Suppressor macrophage treated with lipopolysaccharide for 1 hour (primary cell): ENCODE measurements at regions not wholly inside any gene's neighbourhood (a gene's known extent, or its start where the extent isn't known, plus 50 kb on each side); places are given as distances from the start of the nearest gene placed in this dataset.
"Not testable (repeated sequence)": the region's sequence is repeated elsewhere in the genome, so short reads cannot be mapped to it uniquely, and the experiment has no call there.

ENCODE experiments used
- DNase-seq, 3 donors: peaks; one replicate each; pipeline ENCODE4 v3.0.0-alpha.2; 2020 to 2022

- no peak for DNase-seq
Measured at GRCh38 chr5:56375011-56375410, 141.9 kb upstream of the ANKRD55 start.

- DNase-seq = not testable (repeated sequence)
Measured at GRCh38 chr5:56372491-56372890, 139.4 kb upstream of the ANKRD55 start.

- DNase-seq = no peak
Measured at GRCh38 chr5:56369361-56369811, 136.3 kb upstream of the ANKRD55 start.

GRCh38 chr5:56367748-56368147 is 134.6 kb upstream of the ANKRD55 start:
- DNase-seq = no peak

- DNase-seq = no peak
Measured at GRCh38 chr5:56366986-56367385, 133.9 kb upstream of the ANKRD55 start.

- DNase-seq = no peak
Measured at GRCh38 chr5:56361398-56361797, 128.3 kb upstream of the ANKRD55 start.

- no peak for DNase-seq
Measured at GRCh38 chr5:56360816-56361215, 127.7 kb upstream of the ANKRD55 start.

- DNase-seq = peak; percentile 37 to 65 (median 41)
Measured at GRCh38 chr5:56359809-56360685, 126.9 kb upstream of the ANKRD55 start.

GRCh38 chr5:56358703-56359681 is 125.9 kb upstream of the ANKRD55 start:
- DNase-seq = peak; percentile 24 to 52 (median 45)

GRCh38 chr5:56358046-56358445 is 124.9 kb upstream of the ANKRD55 start:
- DNase-seq = no peak

- DNase-seq = no peak
Measured at GRCh38 chr5:56357426-56357825, 124.3 kb upstream of the ANKRD55 start.

- no peak for DNase-seq
Measured at GRCh38 chr5:56356836-56357160, 123.7 kb upstream of the ANKRD55 start.

GRCh38 chr5:56356121-56356835 is 123.1 kb upstream of the ANKRD55 start:
- DNase-seq = no peak

GRCh38 chr5:56354836-56355235 is 121.7 kb upstream of the ANKRD55 start:
- no peak for DNase-seq

- no peak for DNase-seq
Measured at GRCh38 chr5:56352808-56353590, 119.9 kb upstream of the ANKRD55 start.

- DNase-seq = peak; percentile 87 to 94 (median 91)
Measured at GRCh38 chr5:56350597-56351170, 117.6 kb upstream of the ANKRD55 start.

GRCh38 chr5:56350011-56350596 is 117.0 kb upstream of the ANKRD55 start:
- peak; percentile 68 to 78 (median 73) for DNase-seq

- DNase-seq = no peak
Measured at GRCh38 chr5:56349461-56349860, 116.3 kb upstream of the ANKRD55 start.

GRCh38 chr5:56346741-56347535 is 113.8 kb upstream of the ANKRD55 start:
- DNase-seq = peak; percentile 60 to 70 (median 65)

- no peak for DNase-seq
Measured at GRCh38 chr5:56346044-56346710, 113.0 kb upstream of the ANKRD55 start.
